NB4 (cell line): ENCODE measurements at regions not wholly inside any gene's neighbourhood (a gene's known extent, or its start where the extent isn't known, plus 50 kb on each side); places are given as distances from the start of the nearest gene placed in this dataset.

Experiments
- DNase-seq: peaks from one replicate; pipeline ENCODE4 v3.0.0; 2010; ENCODE audit warnings: low read depth
- H3K4me3 ChIP-seq: one replicate; pipeline ENCODE4 v1.5.1; 2011; ENCODE audit warnings: mild to moderate bottlenecking, low read depth, low read length, moderate library complexity
- CTCF ChIP-seq: IDR thresholded peaks from one replicate; pipeline ENCODE4 v1.5.1; 2012; ENCODE audit warnings: low read depth, low read length
- MAX ChIP-seq: IDR thresholded peaks from 2 replicates; pipeline ENCODE4 v1.6.1; 2011; ENCODE audit warnings: low read depth, low read length
- MYC ChIP-seq: IDR thresholded peaks from 2 replicates; pipeline ENCODE4 v1.6.1; 2011; ENCODE audit warnings: low read depth, low read length
- POLR2A ChIP-seq: IDR thresholded peaks from 2 replicates; pipeline ENCODE4 v1.6.1; 2011; ENCODE audit warnings: mild to moderate bottlenecking; ENCODE audit not compliant: insufficient read length; ENCODE audit errors: extremely low read depth

- no peak for TF ChIP-seq POLR2A
- H3K4me3 ChIP-seq, result no peak overlapping the region
- DNase-seq, result no peak
Observed at GRCh38 chr7:17121671-17122070, 176.8 kb upstream of the AHR start.

GRCh38 chr7:17123020-17123419, 175.4 kb upstream of the AHR start:
- TF ChIP-seq MYC (0 out of 2 replicates have a peak, but pooled peaks have one; percentile 13), CTCF (no peak), POLR2A (no peak), MAX (no peak)
- no peak overlapping the region for H3K4me3 ChIP-seq
- peak; percentile 69 for DNase-seq

- H3K4me3 ChIP-seq, result no peak overlapping the region
- DNase-seq, result no peak
Observed at GRCh38 chr7:17126413-17127268, 171.8 kb upstream of the AHR start.

GRCh38 chr7:17129218-17129617, 169.2 kb upstream of the AHR start:
- no peak for TF ChIP-seq MYC
- TF ChIP-seq POLR2A, result no peak
- TF ChIP-seq CTCF, result no peak
- no peak for TF ChIP-seq MAX
- DNase-seq, result no peak
- no peak overlapping the region for H3K4me3 ChIP-seq

More at GRCh38 chr7:17126413-17127268, 171.8 kb upstream of the AHR start:
- TF ChIP-seq CTCF, result no peak
- TF ChIP-seq POLR2A, result no peak
- no peak for TF ChIP-seq MYC
- TF ChIP-seq MAX, result no peak

- no peak for DNase-seq
- TF ChIP-seq MAX, result no peak
- no peak for TF ChIP-seq CTCF
- no peak for TF ChIP-seq POLR2A
- TF ChIP-seq MYC, result no peak
- no peak overlapping the region for H3K4me3 ChIP-seq
Observed at GRCh38 chr7:17130281-17131059, 168.0 kb upstream of the AHR start.

- no peak for DNase-seq
- no peak overlapping the region for H3K4me3 ChIP-seq
- no peak for TF ChIP-seq MYC
- no peak for TF ChIP-seq POLR2A
- no peak for TF ChIP-seq CTCF
- TF ChIP-seq MAX, result no peak
Observed at GRCh38 chr7:17131060-17131345, 167.4 kb upstream of the AHR start.
